ENCODE measurements at regions not wholly inside any gene's neighbourhood (a gene's known extent, or its start where the extent isn't known, plus 50 kb on each side); places are given as distances from the start of the nearest gene placed in this dataset.
"Not testable (repeated sequence)": the region's sequence is repeated elsewhere in the genome, so short reads cannot be mapped to it uniquely, and the experiment has no call there.

- no peak for DNase-seq
Observed at GRCh38 chrY:7871304-7871932, 959.9 kb upstream of the AMELY start.

- no peak for DNase-seq
Observed at GRCh38 chrY:7866976-7867375, 955.4 kb upstream of the AMELY start.

GRCh38 chrY:7860781-7861614 lies 949.4 kb upstream of the AMELY start:
- DNase-seq = no peak

GRCh38 chrY:7850191-7850590 lies 938.6 kb upstream of the AMELY start:
- DNase-seq = no peak

- no peak for DNase-seq
Observed at GRCh38 chrY:7845776-7846175, 934.2 kb upstream of the AMELY start.

GRCh38 chrY:7837046-7837445 lies 925.5 kb upstream of the AMELY start:
- DNase-seq = no peak

- DNase-seq = no peak
Observed at GRCh38 chrY:7836366-7836765, 924.8 kb upstream of the AMELY start.

- no peak for DNase-seq
Observed at GRCh38 chrY:7835416-7835815, 923.9 kb upstream of the AMELY start.

GRCh38 chrY:7834284-7834683 lies 922.7 kb upstream of the AMELY start:
- no peak for DNase-seq

- DNase-seq = not testable (repeated sequence)
Observed at GRCh38 chrY:7830881-7831280, 919.3 kb upstream of the AMELY start.

- no peak for DNase-seq
Observed at GRCh38 chrY:7826533-7826932, 915.0 kb upstream of the AMELY start.

- no peak for DNase-seq
Observed at GRCh38 chrY:7825874-7826273, 914.3 kb upstream of the AMELY start.

GRCh38 chrY:7821295-7822035 lies 909.9 kb upstream of the AMELY start:
- no peak for DNase-seq

- DNase-seq = no peak
Observed at GRCh38 chrY:7818924-7819323, 907.4 kb upstream of the AMELY start.

- DNase-seq = no peak
Observed at GRCh38 chrY:7816567-7816966, 905.0 kb upstream of the AMELY start.

- DNase-seq = no peak
Observed at GRCh38 chrY:7815921-7816320, 904.4 kb upstream of the AMELY start.

- no peak for DNase-seq
Observed at GRCh38 chrY:7815285-7815684, 903.7 kb upstream of the AMELY start.

GRCh38 chrY:7814361-7814760 lies 902.8 kb upstream of the AMELY start:
- no peak for DNase-seq

- DNase-seq = no peak
Observed at GRCh38 chrY:7810359-7810758, 898.8 kb upstream of the AMELY start.

- no peak for DNase-seq
Observed at GRCh38 chrY:7807516-7807870, 895.9 kb upstream of the AMELY start.

- no peak for DNase-seq
Observed at GRCh38 chrY:7806592-7807515, 895.3 kb upstream of the AMELY start.

- DNase-seq = no peak
Observed at GRCh38 chrY:7805624-7806023, 894.1 kb upstream of the AMELY start.

GRCh38 chrY:7803737-7804136 lies 892.2 kb upstream of the AMELY start:
- DNase-seq = no peak

All from CD4-positive, alpha-beta T cell treated with Interleukin-1 beta for 1 hour (primary cell).